Loucy (cell line): ENCODE measurements at regions not wholly inside any gene's neighbourhood (a gene's known extent, or its start where the extent isn't known, plus 50 kb on each side); places are given as distances from the start of the nearest gene placed in this dataset.

ENCODE experiments used
- CTCF ChIP-seq: fragments of 200-600 bp; sonication (generic); conservative IDR thresholded peaks from 2 replicates; pipeline ENCODE4 v1.5.1; 2014; ENCODE audit warnings: mild to moderate bottlenecking, antibody characterized with exemption, low read length
- EZH2phosphoT487 ChIP-seq: fragments of 200-600 bp; IDR thresholded peaks from 2 replicates; pipeline ENCODE4 v1.6.1; 2018; ENCODE audit warnings: antibody characterized with exemption, mild to moderate bottlenecking, moderate library complexity, borderline replicate concordance

GRCh38 chr14:65828396-65828795 lies 415.9 kb downstream of the FUT8 start:
- TF ChIP-seq CTCF: no peak
- TF ChIP-seq EZH2phosphoT487: no peak
